A673 (cell line): ENCODE measurements at regions not wholly inside any gene's neighbourhood (a gene's known extent, or its start where the extent isn't known, plus 50 kb on each side); places are given as distances from the start of the nearest gene placed in this dataset.

Experiments
- BruUV-seq: library from RNA; stranded (reverse); fragments of 400-500 nt; replicated peaks from 2 replicates; lab custom pipeline; 2021; lab: Mats Ljungman, UMichigan
- CTCF ChIA-PET: fragments of 300-600 bp; sonication (Branson Sonifier 250); formaldehyde crosslinking; loops from one replicate; lab custom pipeline; 2022; ENCODE audit warnings: antibody characterized with exemption; lab: Charles Lee
- POLR2A ChIA-PET: fragments of 300-600 bp; sonication (Branson Sonifier 250); formaldehyde crosslinking; loops from one replicate; lab custom pipeline; 2022; ENCODE audit warnings: antibody characterized with exemption; ENCODE audit not compliant: low non-redundant PET; lab: Charles Lee
- DNase-seq: peaks from one replicate; pipeline ENCODE4 v3.0.0-alpha.2; 2015; ENCODE audit warnings: low spot score
- H3K27ac ChIP-seq: fragments of 200-600 bp; sonication (generic); 2 replicates; pipeline ENCODE4 v1.5.1; 2016; ENCODE audit warnings: mixed run types, low read depth, mild to moderate bottlenecking, mixed read lengths, antibody characterized with exemption, low read length; ENCODE audit not compliant: poor library complexity, severe bottlenecking
- H3K27me3 ChIP-seq: fragments of 200-600 bp; sonication (generic); replicated peaks from 2 replicates; pipeline ENCODE4 v1.6.1; 2017; ENCODE audit warnings: mixed run types, low read depth, mild to moderate bottlenecking, mixed read lengths, antibody characterized with exemption, low read length; ENCODE audit not compliant: insufficient read depth, poor library complexity
- H3K36me3 ChIP-seq: fragments of 200-600 bp; sonication (generic); 2 replicates; pipeline ENCODE4 v1.6.1; 2016; ENCODE audit warnings: mixed run types, mild to moderate bottlenecking, mixed read lengths, antibody characterized with exemption, low read length; ENCODE audit not compliant: insufficient read depth, poor library complexity, severe bottlenecking
- H3K4me1 ChIP-seq: fragments of 200-600 bp; sonication (generic); 2 replicates; pipeline ENCODE4 v1.6.1; 2017; ENCODE audit warnings: mixed run types, mild to moderate bottlenecking, mixed read lengths, antibody characterized with exemption, low read length; ENCODE audit not compliant: insufficient read depth, poor library complexity, severe bottlenecking
- H3K4me3 ChIP-seq: fragments of 200-600 bp; sonication (generic); 2 replicates; pipeline ENCODE4 v1.5.1; 2016; ENCODE audit warnings: low read depth, mixed run types, mild to moderate bottlenecking, mixed read lengths, low read length; ENCODE audit not compliant: poor library complexity, severe bottlenecking
- H3K9me3 ChIP-seq: fragments of 200-600 bp; sonication (generic); 2 replicates; pipeline ENCODE4 v1.6.1; 2016; ENCODE audit warnings: mixed run types, low read depth, mild to moderate bottlenecking, mixed read lengths, antibody characterized with exemption, low read length; ENCODE audit not compliant: poor library complexity, severe bottlenecking
- CTCF ChIP-seq: fragments of 300-800, 200-600 bp; sonication (generic); conservative IDR thresholded peaks from 2 replicates; pipeline ENCODE4 v1.5.1; 2017; ENCODE audit warnings: low read depth, mild to moderate bottlenecking, antibody characterized with exemption, low read length, moderate library complexity, mixed read lengths
- EZH2 ChIP-seq: fragments of 200-600 bp; sonication (generic); IDR thresholded peaks from 2 replicates; pipeline ENCODE4 v1.6.1; 2017; ENCODE audit warnings: borderline replicate concordance, low read depth, mild to moderate bottlenecking, mixed read lengths, antibody characterized with exemption, low read length; ENCODE audit not compliant: poor library complexity, severe bottlenecking
- intact Hi-C: fragments of 100-400 bp; cut with micrococcal nuclease; formaldehyde crosslinking; loops from one replicate; pipeline ENCODE4 v1.10.0; 2022; ENCODE audit not compliant: unreplicated experiment

GRCh38 chr3:6417174-6417573 is 443.7 kb upstream of the GRM7 start:
- H3K4me3 ChIP-seq = no peak overlapping the region
- H3K9me3 ChIP-seq = no peaks in the 10 kb centered on the region
- no peaks in the 10 kb centered on the region for H3K36me3 ChIP-seq
- no peak for TF ChIP-seq EZH2
- no peak for TF ChIP-seq CTCF
- BruUV-seq = no TSS peak
- ChIA-PET POLR2A (no interaction called here), CTCF (no interaction called here)
- no peak overlapping the region for H3K27ac ChIP-seq
- intact Hi-C loops = no loop called here
- no peaks in the 10 kb centered on the region for H3K4me1 ChIP-seq
- DNase-seq = no peak
- no peaks in the 10 kb centered on the region for H3K27me3 ChIP-seq

- H3K27me3 ChIP-seq = no peaks in the 10 kb centered on the region
- no peak overlapping the region for H3K27ac ChIP-seq
- CTCF ChIA-PET = no interaction called here
- no peaks in the 10 kb centered on the region for H3K9me3 ChIP-seq
- TF ChIP-seq EZH2 = no peak
- TF ChIP-seq CTCF = no peak
- POLR2A ChIA-PET = no interaction called here
- no peaks in the 10 kb centered on the region for H3K4me1 ChIP-seq
- intact Hi-C loops = no loop called here
- DNase-seq = no peak
- H3K4me3 ChIP-seq = no peak overlapping the region
- no TSS peak for BruUV-seq
- no peaks in the 10 kb centered on the region for H3K36me3 ChIP-seq
Measured at GRCh38 chr3:6418485-6418884, 442.4 kb upstream of the GRM7 start.

- POLR2A ChIA-PET = no interaction called here
- intact Hi-C loops = no loop called here
Measured at GRCh38 chr3:6421666-6422445, 439.1 kb upstream of the GRM7 start.

More at GRCh38 chr3:6421666-6422445, 439.1 kb upstream of the GRM7 start:
- no peaks in the 10 kb centered on the region for H3K4me1 ChIP-seq
- no peak for DNase-seq
- H3K27ac ChIP-seq = no peak overlapping the region
- no peaks in the 10 kb centered on the region for H3K27me3 ChIP-seq
- BruUV-seq = no TSS peak
- TF ChIP-seq EZH2 (no peak), CTCF (no peak)
- CTCF ChIA-PET = no interaction called here
- H3K9me3 ChIP-seq = peaks cover 7% of the 10 kb centered on the region
- no peaks in the 10 kb centered on the region for H3K36me3 ChIP-seq
- no peak overlapping the region for H3K4me3 ChIP-seq
